ENCODE measurements at regions not wholly inside any gene's neighbourhood (a gene's known extent, or its start where the extent isn't known, plus 50 kb on each side); places are given as distances from the start of the nearest gene placed in this dataset.

DNA sequence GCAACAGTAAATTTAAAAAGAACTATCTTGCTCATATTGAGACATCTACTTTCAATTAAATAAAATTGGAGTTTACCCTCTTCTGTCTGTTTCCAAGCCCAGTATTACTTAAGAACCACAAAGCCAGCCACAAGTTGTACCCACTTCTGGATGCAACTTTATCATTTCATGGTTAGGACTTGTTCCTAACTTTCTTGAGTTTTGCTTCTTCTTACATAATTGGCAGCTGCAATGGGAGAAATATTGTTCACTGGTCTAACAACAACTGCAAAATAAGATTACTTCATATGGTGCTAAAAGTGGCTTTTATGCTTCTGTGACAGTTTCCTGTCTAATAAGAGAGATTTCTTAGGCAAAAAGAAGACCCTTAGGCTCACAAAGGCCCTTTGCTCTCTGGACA, 240.6 kb downstream of the OTOL1 start:
- TF ChIP-seq, protein P1, sequence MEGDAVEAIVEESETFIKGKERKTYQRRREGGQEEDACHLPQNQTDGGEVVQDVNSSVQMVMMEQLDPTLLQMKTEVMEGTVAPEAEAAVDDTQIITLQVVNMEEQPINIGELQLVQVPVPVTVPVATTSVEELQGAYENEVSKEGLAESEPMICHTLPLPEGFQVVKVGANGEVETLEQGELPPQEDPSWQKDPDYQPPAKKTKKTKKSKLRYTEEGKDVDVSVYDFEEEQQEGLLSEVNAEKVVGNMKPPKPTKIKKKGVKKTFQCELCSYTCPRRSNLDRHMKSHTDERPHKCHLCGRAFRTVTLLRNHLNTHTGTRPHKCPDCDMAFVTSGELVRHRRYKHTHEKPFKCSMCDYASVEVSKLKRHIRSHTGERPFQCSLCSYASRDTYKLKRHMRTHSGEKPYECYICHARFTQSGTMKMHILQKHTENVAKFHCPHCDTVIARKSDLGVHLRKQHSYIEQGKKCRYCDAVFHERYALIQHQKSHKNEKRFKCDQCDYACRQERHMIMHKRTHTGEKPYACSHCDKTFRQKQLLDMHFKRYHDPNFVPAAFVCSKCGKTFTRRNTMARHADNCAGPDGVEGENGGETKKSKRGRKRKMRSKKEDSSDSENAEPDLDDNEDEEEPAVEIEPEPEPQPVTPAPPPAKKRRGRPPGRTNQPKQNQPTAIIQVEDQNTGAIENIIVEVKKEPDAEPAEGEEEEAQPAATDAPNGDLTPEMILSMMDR (IDR thresholded peaks at IDR 0.05) = no peak
- TF ChIP-seq POLR2AphosphoS2 (conservative IDR thresholded peaks at IDR 0.05; ENCODE audit: low read length) (no peak), POLR2A (IDR thresholded peaks at IDR 0.05; ENCODE audit: low read length) (no peak), MYC (IDR thresholded peaks at IDR 0.05; ENCODE audit: borderline replicate concordance, low read length) (no peak), NPAS2 (CRISPR knock-in tag; IDR thresholded peaks at IDR 0.05; ENCODE audit: borderline replicate concordance) (no peak), ELK1 (IDR thresholded peaks at IDR 0.05; ENCODE audit: low read depth, low read length) (no peak), ZSCAN20 (CRISPR knock-in tag; IDR thresholded peaks at IDR 0.05) (no peak), CHD2 (IDR thresholded peaks at IDR 0.05; ENCODE audit: low read length, partially characterized antibody) (no peak), KDM1A (IDR thresholded peaks at IDR 0.05; ENCODE audit: low read depth) (no peak), HOXA7 (CRISPR knock-in tag; IDR thresholded peaks at IDR 0.05) (no peak), ZFP36 (IDR thresholded peaks at IDR 0.05; ENCODE audit: borderline replicate concordance, partially characterized antibody) (no peak), SMC3 (IDR thresholded peaks at IDR 0.05) (no peak)
- TF ChIP-seq, protein P2, sequence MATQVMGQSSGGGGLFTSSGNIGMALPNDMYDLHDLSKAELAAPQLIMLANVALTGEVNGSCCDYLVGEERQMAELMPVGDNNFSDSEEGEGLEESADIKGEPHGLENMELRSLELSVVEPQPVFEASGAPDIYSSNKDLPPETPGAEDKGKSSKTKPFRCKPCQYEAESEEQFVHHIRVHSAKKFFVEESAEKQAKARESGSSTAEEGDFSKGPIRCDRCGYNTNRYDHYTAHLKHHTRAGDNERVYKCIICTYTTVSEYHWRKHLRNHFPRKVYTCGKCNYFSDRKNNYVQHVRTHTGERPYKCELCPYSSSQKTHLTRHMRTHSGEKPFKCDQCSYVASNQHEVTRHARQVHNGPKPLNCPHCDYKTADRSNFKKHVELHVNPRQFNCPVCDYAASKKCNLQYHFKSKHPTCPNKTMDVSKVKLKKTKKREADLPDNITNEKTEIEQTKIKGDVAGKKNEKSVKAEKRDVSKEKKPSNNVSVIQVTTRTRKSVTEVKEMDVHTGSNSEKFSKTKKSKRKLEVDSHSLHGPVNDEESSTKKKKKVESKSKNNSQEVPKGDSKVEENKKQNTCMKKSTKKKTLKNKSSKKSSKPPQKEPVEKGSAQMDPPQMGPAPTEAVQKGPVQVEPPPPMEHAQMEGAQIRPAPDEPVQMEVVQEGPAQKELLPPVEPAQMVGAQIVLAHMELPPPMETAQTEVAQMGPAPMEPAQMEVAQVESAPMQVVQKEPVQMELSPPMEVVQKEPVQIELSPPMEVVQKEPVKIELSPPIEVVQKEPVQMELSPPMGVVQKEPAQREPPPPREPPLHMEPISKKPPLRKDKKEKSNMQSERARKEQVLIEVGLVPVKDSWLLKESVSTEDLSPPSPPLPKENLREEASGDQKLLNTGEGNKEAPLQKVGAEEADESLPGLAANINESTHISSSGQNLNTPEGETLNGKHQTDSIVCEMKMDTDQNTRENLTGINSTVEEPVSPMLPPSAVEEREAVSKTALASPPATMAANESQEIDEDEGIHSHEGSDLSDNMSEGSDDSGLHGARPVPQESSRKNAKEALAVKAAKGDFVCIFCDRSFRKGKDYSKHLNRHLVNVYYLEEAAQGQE (IDR thresholded peaks at IDR 0.05) = no peak

Measured in A549 (cell line).